ENCODE measurements at regions not wholly inside any gene's neighbourhood (a gene's known extent, or its start where the extent isn't known, plus 50 kb on each side); places are given as distances from the start of the nearest gene placed in this dataset.

GRCh38 chr16:6976716-6977115, 355.9 kb upstream of the RBFOX1 start:
- H3K79me2 ChIP-seq (ENCODE audit: control insufficient read depth, insufficient read depth, low read length), result no peaks in the 10 kb centered on the region
- H3K36me3 ChIP-seq (ENCODE audit: control insufficient read depth in 2 of 2, extremely low read depth in 1 of 2, insufficient read depth in 2 of 2, low read length in 2 of 2), result no peaks in the 10 kb centered on the region
- H3K9ac ChIP-seq (replicated peaks; ENCODE audit: extremely low read depth, insufficient read depth, low read length), result no peak overlapping the region
- H3K27ac ChIP-seq (ENCODE audit: insufficient read depth, low read depth, low read length), result no peak overlapping the region
- FAIRE-seq (no peak), DNase-seq (ENCODE audit: low read depth, low spot score) (no peak)
- no peaks in the 10 kb centered on the region for H3K4me1 ChIP-seq (ENCODE audit: control insufficient read depth, extremely low read depth, insufficient read depth, low read length)
- H3K4me2 ChIP-seq (ENCODE audit: insufficient read depth, low read length), result no peak overlapping the region
- intact Hi-C loops (cut with micrococcal nuclease) (no loop called here), dilution Hi-C loops (cut with MboI; ENCODE audit: extremely low pct_ligation_motif_present, low sequenced_read_pairs) (no loop called here)
- no peak overlapping the region for H2AFZ ChIP-seq (ENCODE audit: low read depth, low read length)
- ChIA-PET CTCF (no interaction called here), POLR2A (no interaction called here)
- peaks cover 2% of the 10 kb centered on the region for H3K9me3 ChIP-seq (replicated peaks; ENCODE audit: control insufficient read depth, insufficient read depth, low read length)
- no peaks in the 10 kb centered on the region for H3K9me1 ChIP-seq (replicated peaks; ENCODE audit: control insufficient read depth, extremely low read depth, insufficient read depth, low read length)
- BruUV-seq (replicated peaks), result no TSS peak
- H4K20me1 ChIP-seq (replicated peaks; ENCODE audit: control insufficient read depth, extremely low read depth, insufficient read depth, low read length), result no peaks in the 10 kb centered on the region
- no peak overlapping the region for H3K4me3 ChIP-seq (replicated peaks in 1 of 3; ENCODE audit: insufficient read depth in 1 of 3, low read depth in 1 of 3, low read length in 3 of 3)
- no peaks in the 10 kb centered on the region for H3K27me3 ChIP-seq (ENCODE audit: control insufficient read depth in 2 of 2, insufficient read depth in 2 of 2, low read length in 2 of 2)
- TF ChIP-seq MAX (IDR thresholded peaks at IDR 0.05; ENCODE audit: insufficient read depth, insufficient read length) (no peak), POLR2AphosphoS5 (IDR thresholded peaks at IDR 0.05; ENCODE audit: insufficient read depth, low read depth, low read length) (no peak), GATA2 (IDR thresholded peaks at IDR 0.05; ENCODE audit: insufficient read depth, insufficient read length, low read depth, low read length) (no peak), FOS (IDR thresholded peaks at IDR 0.05; ENCODE audit: borderline replicate concordance, insufficient read depth, low read length) (no peak), POLR2A (IDR thresholded peaks at IDR 0.05; ENCODE audit: low read depth, low read length) (no peak), MYC (IDR thresholded peaks at IDR 0.05; ENCODE audit: low read depth, low read length) (no peak), JUN (IDR thresholded peaks at IDR 0.05; ENCODE audit: borderline replicate concordance, insufficient read depth, insufficient read length, low read depth) (no peak), EZH2 (IDR thresholded peaks at IDR 0.05; ENCODE audit: borderline replicate concordance, low read depth, low read length, severe bottlenecking) (no peak), CTCF (IDR thresholded peaks at IDR 0.05; ENCODE audit: extremely low read depth in 1 of 2, insufficient read depth in 1 of 2, low read depth in 1 of 2, low read length in 2 of 2) (no peak)
